Activated CD4-positive, CD25-positive, alpha-beta regulatory T cell treated with anti-CD3 and anti-CD28 coated beads, Interleukin-2, amount 50 U/mL, for 16 hours (primary cell): ENCODE measurements at regions not wholly inside any gene's neighbourhood (a gene's known extent, or its start where the extent isn't known, plus 50 kb on each side); places are given as distances from the start of the nearest gene placed in this dataset.
"Not testable (repeated sequence)": the region's sequence is repeated elsewhere in the genome, so short reads cannot be mapped to it uniquely, and the experiment has no call there.

Experiments used
- DNase-seq: peaks from one replicate; pipeline ENCODE4 v3.0.0-alpha.2; 2020; ENCODE audit warnings: low read depth, low spot score

DNA sequence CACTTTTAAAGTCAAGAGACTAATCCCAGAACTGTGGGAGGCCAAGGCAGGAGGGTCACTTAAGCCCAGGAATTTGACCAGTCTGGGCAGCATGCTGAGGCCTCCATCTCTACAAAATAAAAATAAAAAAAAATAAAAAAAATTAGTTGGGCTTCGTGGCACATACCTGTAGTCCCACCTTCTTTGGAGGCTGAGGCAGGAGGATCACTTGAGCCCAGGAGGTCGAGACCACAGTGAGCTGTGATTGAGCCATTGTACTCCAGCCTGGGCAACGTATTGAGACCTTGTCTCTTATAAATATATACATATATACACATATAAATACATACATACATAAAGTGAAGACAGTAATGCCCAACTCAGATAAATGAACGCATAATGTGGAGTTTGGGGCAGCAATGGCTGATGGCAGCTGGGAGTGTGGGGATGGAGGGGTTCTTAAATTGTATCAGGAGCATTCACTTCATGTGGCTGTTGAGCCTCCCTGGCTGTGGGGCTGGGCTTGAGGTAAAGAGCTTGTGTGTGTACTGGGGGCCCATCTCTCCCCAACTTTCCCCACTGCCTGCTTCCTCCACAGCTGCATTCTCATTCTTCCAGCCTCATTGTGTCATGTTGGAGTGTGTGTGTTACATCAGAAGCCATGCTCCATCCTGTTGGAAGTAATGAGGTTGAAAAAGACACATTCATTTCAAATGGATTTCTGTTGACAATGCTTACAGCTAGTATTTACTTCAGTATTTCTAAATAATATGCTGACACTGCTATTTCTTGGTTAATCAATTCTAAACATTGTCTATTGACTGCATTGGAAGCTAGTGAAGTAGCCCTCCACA, 96.5 kb upstream of the HS6ST1 start:
- no peak for DNase-seq

DNA sequence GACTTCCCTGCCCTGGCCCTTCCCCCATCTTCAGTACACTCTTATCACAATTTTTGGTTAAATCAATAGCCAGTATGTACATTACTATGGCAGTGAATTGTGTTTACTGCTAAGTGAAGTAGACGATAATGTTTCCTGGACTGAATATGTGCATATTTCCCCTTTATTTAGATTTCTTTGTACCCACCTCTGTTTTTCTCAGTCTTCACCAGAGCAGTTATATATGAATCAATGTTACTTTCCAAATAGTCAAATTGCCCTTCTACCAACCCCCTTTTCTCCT, 97.1 kb upstream of the HS6ST1 start:
- DNase-seq = no peak

DNA sequence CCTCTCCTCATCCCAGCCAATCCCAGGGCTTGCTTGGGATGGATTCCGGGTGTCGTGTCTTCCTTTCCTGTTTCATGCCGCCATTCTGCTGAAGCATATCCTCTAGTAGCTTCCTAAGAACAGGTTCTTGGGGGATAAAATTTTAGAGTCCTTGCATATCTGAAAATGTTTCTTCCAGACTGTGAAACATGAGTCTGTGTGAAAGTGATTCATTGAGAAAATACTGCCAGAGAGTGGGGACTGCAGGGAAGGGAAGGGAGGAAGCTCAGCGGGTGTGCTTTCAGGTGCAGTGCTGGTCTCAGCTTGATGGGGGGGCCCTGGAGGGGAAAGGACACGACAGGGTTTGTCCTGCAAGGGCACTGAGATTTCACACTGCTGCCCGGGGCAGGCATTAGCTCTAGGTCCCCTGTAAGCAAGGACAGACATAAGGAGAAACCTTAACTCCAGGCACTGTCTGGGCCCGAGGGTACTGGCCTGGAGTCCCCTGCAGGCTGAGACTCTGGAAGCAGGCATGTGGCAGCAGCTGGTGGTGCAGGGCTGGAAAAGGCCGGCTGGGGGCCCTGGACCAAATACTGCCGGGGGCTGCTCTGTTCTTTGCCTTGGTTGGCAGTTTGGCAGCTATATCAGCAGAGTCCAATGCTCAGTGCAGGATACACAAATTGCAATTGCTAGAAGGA, 97.6 kb upstream of the HS6ST1 start:
- DNase-seq = no peak

DNA sequence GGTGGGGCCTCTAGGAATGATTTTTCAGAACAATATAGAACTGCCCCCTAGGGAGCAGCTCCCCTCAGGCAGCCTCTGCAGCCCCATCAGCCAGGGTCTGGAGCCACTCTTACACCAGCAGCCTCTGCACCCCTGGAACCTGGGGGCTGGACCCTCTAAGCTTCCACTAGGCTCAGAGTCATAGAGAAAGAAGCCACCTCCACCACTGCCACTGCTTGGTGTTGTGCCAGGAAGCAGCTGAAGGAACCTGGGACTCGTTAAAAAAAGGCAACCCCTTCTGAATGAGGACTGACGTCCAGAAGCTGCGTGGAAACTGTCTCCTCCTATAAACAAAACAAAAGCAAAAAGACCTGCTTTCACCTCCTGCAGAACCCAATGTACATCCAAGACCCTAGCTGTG, 98.1 kb upstream of the HS6ST1 start:
- DNase-seq = no peak

DNA sequence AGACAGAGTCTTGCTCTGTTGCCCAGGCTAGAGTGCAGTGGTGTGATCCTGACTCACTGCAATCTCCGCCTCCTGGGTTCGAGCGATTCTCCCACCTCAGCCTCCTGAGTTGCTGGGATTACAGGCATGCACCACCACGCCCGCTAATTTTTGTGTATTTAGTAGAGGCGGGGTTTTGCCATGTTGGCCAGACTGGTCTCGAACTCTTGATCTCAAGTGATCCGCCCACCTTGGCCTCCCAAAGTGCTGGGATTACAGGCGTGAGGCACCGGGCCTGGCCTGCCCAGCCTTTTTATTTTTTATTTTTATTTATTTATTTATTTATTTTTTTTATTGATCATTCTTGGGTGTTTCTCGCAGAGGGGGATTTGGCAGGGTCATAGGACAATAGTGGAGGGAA, 98.6 kb upstream of the HS6ST1 start:
- not testable (repeated sequence) for DNase-seq

DNA sequence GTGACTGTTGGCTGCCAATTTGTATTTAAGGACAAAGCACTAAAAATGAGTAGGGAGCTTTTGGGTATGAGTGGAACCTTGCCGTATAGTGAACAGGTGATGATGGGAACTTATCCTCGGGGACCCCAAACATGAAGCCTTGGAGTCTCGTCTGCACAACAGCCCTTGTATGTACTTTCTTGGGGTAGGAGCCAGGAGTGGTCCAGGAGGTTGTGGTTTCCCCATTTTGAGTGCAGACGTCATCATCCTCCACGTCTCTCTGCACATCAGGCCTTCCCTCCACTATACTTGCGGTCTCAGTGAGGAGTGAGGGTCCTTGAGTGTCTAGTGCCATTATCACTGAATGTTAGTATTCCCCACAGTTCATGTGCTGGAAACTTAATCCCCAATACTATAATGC, 101.5 kb upstream of the HS6ST1 start:
- DNase-seq = no peak

DNA sequence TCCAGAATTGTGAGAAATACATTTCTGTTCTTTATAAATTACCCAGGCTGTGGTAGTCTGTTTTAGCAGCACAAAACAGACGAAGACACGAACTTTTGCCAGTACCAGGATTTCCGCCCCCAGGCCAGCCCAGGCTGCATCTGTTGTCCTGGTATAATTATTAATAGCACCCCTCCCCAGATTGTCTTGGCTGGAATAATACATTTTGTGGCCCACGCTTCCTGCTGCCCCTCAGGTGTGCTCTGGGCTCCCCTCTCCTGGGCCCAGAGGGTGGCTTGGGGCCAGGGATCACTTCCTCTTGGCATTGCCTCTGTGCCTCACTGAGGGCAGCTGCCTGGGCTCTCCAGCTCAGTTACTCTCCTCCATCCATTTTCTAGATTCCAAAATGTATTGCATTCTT, 102.1 kb upstream of the HS6ST1 start:
- DNase-seq = no peak

DNA sequence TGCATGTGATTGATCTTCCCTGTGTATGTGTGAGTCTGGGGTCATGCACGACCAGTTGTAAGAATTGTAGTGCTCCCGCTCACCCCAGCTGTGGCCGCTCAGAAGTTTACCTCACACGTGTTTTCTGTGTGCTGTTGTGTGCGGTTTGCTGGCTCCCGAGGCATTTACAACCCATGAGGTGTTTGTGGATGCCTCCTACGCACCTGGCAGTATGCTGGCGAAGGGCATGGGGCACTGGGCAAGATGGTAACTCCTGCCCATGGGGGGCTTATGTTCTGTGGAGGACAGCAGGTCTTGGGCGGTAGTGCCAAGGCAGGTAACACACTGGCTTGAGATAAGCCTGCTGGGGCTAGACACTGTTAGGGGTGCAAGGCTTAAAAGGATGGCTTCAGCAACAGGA, 102.6 kb upstream of the HS6ST1 start:
- DNase-seq = no peak

DNA sequence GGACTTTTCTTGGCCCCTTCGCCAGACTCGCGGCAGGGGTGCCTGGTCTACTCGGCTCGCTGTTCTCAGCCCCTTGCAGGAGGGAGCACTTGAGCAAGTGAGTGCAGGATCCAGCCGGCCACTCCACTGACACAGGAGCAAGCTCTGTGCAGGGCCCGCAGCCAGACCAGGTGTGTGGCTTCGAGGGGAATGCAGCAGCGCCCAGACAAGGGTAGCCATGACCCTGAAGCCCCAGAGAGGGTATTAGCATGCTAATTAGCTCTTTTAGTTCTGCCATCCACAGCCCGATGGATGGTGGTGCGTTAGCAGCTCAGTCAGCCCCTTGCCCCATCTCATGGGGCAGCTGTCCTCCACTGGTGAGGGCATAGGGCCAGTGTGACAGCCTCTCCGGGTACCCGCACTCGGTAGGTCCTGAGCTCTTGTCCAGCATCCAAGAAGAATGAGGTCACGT, 103.2 kb upstream of the HS6ST1 start:
- no peak for DNase-seq

DNA sequence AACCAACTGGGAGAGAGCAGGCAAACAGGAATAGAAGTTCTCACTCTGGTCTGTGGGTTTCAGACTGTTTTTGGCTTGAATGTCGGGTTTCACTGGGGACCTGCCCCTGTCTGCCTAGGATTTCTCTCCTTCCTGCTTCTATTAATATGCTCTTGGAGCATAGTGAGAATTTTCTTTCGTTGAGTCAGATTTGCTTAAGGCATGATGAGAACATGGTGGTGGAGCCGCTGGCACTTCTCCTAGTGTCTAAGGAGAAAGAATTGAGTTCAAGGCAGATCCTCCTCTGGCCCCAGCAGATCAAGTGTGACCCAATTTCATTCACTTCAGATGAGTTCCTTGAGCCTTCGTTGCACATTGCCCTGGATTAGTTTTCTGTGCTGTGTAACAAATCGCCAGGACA, 103.9 kb upstream of the HS6ST1 start:
- DNase-seq = no peak

DNA sequence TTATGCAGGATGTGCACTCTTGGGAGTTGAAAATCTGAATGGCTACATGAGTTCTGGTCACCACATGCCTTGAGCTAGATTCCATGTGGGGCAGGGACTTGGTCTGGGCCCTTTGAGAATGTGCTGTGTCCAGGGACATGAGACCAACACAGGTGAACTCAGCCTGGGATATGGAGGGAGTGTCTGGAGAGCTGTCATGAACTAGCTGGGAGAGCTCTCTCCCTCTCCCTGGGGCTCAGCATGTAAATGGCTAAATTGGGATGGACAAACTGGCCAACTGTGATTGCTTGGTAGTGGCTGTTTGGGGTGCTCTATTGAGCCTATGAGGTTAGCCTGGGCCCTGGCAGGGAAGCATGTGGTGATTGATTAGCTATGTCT, 105.1 kb upstream of the HS6ST1 start:
- no peak for DNase-seq

DNA sequence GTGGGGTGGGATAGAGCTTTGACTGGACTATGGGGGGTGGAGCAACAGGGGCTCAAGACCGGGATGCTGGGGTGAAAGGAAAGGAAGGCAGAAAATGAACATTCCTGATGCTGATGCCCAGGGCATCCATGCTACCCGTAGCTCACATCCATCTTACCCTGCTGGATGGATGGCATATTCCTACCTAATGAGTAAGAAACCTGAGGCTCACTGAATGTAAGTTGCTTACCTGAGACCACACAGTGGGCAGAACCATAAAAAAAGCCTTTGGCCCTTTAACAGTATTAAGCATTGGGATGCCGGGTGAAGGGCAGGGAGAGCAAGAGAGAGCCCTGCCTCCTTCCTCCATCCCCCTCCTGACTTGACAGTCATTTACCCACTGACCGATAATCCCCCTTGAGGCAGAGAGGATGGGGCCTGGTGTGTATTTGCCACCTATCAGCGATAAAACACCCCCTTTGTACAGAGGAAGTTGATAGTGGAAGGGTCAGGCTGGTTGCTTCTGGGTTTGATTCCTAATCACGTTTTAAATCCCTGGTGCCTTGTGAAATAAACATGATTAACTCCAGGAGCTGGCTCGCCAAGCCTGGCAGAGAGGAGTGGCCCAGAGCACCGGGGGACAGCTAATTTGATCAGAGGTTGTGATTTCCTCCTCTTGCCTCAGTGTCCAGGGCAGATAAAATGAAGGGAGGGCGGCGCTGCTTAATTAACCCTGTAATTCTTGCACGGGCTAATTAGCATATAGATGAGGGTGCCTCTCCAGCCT, 105.9 kb upstream of the HS6ST1 start:
- no peak for DNase-seq

DNA sequence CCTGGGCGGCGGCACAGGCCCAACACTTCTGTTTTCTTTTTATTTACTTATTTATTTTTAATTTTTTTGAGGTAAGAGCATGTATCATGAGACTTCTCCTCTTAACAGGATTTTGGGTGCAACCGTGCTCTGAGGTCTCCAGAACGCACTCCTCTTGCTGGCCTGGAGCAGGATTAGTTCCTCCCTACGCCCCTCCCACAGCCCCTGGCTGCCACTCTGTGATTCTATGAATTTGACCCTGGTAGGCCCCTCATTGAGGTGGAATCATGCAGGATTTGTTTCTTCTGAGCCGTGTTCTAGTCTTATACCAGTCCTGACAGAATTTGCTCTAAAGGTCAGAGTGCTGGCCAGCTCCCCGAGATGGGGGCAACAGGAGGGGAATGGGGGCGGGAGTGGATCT, 106.5 kb upstream of the HS6ST1 start:
- no peak for DNase-seq

DNA sequence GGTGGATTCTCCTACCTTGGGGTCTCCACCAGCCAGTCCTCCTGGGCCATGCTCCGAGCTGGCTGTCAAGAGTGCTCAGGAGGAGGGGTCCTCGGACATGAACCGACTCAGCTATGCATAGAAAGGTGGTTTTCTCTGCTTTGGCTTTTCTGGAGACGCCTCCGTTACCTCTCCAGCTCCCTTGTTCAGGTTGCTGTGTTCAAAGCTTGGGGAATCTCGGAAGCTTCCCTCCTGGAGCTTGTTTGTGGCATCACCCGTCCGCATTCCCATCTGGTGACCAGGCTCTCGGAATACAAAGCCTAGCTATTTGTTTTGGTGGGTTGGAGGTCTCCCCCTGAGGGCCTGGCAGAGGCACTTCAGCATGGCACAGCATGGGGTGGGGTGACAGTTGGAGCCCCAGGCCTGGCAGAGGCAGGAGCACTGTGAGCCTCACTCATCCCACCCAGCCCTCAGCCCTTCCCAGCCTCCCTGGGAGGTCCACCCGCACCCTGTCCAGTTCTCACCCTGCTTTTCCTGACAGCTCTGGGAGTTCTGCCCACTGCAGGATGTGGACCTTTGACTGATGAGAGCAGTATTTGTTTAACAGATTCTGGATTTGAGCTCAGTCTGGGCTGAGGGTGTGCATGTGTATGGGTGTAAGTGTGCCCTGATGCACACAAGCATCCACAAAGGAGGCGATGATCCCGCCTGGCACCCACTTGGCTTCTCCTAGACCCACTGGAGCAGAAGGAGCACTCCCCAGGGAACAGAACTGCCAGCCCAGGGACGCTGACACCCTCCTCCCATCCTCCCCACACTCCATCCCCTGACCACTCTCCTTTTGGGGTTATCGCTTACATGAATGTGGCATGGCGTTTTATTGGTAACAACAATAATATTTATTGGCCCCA, 107.3 kb upstream of the HS6ST1 start:
- DNase-seq = no peak

DNA sequence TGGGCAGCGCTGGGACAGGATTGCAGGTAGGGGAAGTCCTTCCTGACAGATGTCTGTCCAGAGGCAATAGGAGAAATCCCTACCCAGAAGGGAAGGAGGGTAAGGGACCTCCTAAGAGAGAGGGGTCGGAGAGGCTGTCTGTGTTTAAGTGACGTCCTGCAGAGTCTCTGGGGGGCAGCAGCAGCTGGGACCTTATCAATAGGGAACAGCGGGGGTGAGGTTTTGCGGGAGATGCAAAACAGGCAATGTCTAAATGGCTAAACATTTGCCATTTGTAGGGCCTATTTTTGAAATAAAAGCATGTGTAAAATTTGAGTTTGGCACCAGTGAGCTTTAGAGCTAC, 108.7 kb upstream of the HS6ST1 start:
- DNase-seq = no peak

DNA sequence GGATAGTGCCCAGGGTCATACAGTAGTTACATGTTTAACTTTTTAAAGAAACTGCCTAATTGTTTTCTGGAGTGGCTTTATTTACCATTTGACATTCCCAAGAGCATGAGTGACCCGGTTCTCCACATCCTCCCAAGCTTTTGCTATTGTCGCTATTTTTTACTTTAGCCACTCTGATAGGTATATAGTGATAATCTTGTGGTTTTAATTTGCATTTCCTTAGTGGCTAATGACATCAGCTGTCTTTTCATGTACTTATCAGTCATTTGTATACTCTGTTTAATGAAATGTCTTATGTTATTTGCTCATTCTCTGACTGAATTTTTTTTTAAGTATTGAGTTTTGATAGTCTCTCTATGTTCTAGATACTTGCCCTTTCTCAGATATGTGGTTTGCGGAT, 109.7 kb upstream of the HS6ST1 start:
- no peak for DNase-seq

DNA sequence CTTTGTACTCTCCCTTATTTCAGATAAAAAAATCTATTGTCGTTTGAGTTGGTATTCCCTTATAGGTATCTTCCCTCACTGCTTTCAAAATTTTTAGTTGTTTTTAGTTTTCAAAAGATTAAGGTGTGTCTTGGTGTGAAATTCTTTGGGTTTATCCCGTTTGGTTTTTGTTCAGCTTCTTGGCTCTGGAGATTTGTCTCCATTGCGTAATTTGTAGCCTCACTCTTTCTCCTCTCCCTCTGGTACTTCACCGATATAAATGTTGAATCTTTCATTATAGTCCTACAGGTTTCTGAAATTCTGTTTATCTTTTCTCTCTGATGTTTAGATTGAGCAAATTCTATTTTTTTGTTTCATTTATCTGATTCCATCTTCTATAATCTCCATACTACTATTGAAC, 113.8 kb upstream of the HS6ST1 start:
- DNase-seq = no peak

DNA sequence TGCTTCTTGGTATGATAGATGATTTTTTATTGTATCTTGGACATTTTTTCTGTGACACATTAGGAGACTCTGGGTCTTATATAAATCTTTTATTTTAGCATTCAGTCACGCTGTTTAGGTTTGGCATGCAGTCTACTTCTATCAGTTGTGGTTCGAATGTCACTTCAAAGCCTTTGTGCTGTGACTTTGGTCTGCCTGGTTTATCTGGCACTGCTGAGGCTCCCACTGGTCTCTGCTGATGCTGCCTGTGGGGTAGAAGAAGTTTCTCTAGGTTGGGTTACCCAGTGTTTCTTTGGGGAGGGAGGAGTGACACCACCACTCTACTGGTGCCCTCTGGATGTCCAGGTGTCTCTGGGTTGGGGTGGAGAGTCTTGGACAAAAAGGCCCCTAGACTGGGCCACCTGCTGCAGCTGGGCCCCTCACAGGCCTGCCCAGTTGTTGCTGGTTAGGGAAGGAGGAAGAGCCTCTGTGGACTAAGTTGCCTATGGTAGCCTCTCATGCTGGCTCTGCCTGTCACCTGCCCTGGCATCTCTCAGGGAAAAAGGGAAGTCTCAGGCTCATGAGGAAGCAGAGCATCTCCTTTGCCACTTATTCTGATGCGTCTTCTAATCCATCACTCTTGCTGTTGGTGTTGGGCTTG, 115.4 kb upstream of the HS6ST1 start:
- no peak for DNase-seq

DNA sequence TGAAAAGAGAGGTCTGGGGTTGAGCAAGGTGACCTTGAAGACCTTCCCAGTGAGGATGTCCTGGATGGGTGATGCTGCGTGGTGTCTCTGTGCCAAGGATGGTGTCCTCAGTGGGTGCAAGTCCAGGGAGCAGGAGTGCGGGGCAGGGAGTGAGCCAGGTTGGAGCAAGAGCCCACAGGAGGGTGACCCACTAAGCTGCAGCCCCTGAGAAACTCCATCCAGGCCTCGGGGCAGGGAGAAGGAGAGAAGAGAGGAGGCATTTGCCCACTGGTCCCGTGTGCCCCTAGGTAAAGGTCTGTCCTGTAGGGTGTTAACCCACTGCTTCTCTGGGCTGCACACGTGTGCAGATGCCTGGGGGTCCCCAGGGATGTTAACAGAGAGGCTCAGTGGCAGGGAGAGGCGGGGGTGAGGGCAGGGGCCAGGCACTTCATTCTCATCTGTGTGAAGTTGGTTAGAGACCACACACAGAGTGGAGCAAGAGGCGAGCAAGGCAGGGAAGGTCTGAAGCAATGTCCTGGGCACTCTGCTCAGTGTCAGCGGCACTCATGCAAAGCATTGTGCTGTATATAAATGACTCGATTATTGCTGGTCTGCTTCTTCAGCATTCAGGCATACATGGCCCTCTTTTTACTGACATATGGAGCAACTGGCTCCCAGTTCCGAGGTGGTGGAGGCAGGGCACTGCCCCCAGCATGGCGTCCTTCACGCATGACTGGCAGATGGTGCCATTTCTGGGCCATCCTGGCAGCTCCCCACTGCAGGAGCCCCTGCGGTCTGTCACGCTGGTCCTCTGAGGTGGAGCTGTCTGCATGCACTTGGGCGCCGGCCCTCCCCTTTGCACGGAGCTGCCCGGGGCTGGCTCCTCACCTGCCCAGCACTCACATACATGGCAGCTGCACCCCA, 117.2 kb upstream of the HS6ST1 start:
- no peak for DNase-seq

DNA sequence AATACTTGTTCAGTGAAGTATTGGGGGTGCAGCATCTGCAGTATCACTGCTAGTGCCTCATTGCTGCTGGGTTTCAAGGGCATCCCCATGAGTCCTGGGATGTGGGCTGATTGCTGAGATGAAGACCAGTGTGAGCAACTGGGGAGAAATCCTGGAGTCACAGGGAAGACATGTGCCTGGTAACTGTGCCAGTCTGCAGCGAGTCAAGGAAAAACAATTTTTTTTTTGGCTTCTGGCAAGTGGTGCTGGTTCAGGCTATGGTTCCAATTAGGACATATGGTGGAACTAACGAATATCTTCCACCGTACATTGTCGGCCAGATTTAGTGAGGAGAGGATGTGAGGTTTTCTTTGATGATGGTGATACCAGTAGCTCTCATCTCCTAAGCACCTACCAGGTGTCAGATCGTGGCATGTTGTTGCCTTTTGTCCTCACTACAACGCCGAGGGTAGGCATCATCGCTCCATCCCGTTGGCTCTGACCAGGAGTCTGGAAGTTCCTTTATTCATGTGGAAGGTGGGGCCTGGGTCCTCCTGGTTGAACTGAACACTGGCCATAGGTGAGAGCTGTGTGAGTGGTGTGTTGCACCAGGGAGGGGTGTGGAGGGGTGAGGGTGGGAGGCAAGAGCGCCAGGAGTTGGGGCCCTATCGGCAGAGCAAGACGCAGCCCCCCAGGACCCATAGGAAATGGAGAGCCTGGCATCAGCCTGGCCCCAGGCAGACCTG, 118.0 kb upstream of the HS6ST1 start:
- no peak for DNase-seq
